Fibroblast of villous mesenchyme (primary cell): ENCODE measurements at regions not wholly inside any gene's neighbourhood (a gene's known extent, or its start where the extent isn't known, plus 50 kb on each side); places are given as distances from the start of the nearest gene placed in this dataset.

ENCODE experiments used
- DNase-seq: peaks from one replicate; pipeline ENCODE4 v3.0.0-alpha.2; 2010; ENCODE audit warnings: low read depth
- H3K4me3 ChIP-seq: 2 replicates; pipeline ENCODE4 v1.5.1; 2011; ENCODE audit warnings: low read depth, mild to moderate bottlenecking, low read length
- TF ChIP-seq, protein P1 (sequence below): IDR thresholded peaks from 2 replicates; pipeline ENCODE4 v1.5.1; 2012; ENCODE audit warnings: low read depth, mild to moderate bottlenecking, low read length; ENCODE audit not compliant: insufficient read depth

DNA sequence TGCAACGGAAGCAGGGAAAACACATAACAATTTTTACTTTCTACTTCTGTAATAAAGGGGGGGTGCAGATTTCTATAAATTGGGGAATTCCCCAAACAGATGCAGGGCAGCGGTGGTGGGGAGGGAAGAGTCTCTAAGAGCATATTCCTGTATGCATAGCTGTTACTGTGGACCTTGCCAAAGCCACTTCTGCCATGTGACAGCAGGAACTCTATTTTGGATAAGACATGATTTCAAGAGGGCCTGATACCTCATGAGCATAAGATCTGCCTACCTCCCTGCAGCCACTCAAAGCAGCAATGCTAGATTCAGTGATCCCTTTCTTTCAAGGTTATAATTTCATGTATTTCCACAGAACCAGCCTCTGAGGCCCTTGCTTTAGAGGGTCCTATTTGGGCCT is 86.2 kb upstream of the CNKSR3 start:
- no peak for DNase-seq
- TF ChIP-seq, protein P1, sequence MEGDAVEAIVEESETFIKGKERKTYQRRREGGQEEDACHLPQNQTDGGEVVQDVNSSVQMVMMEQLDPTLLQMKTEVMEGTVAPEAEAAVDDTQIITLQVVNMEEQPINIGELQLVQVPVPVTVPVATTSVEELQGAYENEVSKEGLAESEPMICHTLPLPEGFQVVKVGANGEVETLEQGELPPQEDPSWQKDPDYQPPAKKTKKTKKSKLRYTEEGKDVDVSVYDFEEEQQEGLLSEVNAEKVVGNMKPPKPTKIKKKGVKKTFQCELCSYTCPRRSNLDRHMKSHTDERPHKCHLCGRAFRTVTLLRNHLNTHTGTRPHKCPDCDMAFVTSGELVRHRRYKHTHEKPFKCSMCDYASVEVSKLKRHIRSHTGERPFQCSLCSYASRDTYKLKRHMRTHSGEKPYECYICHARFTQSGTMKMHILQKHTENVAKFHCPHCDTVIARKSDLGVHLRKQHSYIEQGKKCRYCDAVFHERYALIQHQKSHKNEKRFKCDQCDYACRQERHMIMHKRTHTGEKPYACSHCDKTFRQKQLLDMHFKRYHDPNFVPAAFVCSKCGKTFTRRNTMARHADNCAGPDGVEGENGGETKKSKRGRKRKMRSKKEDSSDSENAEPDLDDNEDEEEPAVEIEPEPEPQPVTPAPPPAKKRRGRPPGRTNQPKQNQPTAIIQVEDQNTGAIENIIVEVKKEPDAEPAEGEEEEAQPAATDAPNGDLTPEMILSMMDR = no peak
- H3K4me3 ChIP-seq = no peak overlapping the region

GRCh38 chr6:154598399-154598798 is 87.9 kb upstream of the CNKSR3 start:
- DNase-seq = no peak
- TF ChIP-seq, protein P1 = no peak
- no peak overlapping the region for H3K4me3 ChIP-seq

DNA sequence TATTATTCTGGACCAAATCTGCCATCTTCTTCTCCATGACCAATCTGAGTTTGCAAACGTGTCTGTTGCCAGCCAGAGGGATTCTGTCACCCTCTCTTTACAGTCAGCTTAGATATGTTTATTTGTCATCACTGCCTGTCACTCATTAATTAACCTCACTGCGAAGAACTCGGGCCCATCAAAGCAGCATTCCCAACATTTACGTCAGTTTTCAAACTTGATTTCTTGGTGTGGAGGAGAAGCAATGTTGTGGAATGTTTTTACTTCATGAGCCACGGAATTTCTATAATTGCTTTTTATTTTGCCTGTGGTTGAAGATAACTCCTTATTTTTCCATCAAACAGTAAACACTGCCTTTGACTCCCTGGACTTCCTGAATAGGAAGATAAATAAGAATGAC is 91.8 kb upstream of the CNKSR3 start:
- TF ChIP-seq, protein P1 = no peak
- DNase-seq = peak; percentile 79

DNA sequence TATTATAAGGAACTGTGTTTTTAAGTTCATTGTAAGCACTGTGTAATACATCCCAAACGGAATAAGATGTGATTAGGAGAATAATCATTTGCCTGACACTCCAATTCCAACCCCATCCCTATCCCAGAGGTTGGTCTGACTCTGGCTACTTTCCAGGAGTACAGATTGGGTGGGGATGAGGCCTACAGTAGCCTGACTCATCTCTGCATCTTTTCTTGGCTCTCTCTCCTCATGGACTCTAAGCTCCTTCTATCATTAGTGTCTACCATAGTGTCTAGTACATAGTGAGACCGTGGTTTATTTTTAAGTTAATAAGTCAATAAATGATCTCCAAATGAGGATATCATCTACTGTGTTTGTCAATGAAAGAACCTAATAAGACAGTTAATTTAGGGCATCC is 92.2 kb upstream of the CNKSR3 start:
- H3K4me3 ChIP-seq = no peak overlapping the region
- TF ChIP-seq, protein P1 = no peak
- DNase-seq = no peak

More for the DNA sequence above, 91.8 kb upstream of the CNKSR3 start:
- no peak overlapping the region for H3K4me3 ChIP-seq

GRCh38 chr6:154604119-154604518 is 93.6 kb upstream of the CNKSR3 start:
- TF ChIP-seq, protein P1 = no peak
- no peak overlapping the region for H3K4me3 ChIP-seq
- no peak for DNase-seq

- DNase-seq = no peak
- TF ChIP-seq, protein P1 = no peak
- no peak overlapping the region for H3K4me3 ChIP-seq
Observed at GRCh38 chr6:154605178-154605881, 94.8 kb upstream of the CNKSR3 start.

GRCh38 chr6:154605882-154606370 is 95.4 kb upstream of the CNKSR3 start:
- no peak for DNase-seq
- TF ChIP-seq, protein P1 = no peak

More at GRCh38 chr6:154605882-154606370, 95.4 kb upstream of the CNKSR3 start:
- H3K4me3 ChIP-seq = no peak overlapping the region
